ENCODE measurements at regions not wholly inside any gene's neighbourhood (a gene's known extent, or its start where the extent isn't known, plus 50 kb on each side); places are given as distances from the start of the nearest gene placed in this dataset.

DNA sequence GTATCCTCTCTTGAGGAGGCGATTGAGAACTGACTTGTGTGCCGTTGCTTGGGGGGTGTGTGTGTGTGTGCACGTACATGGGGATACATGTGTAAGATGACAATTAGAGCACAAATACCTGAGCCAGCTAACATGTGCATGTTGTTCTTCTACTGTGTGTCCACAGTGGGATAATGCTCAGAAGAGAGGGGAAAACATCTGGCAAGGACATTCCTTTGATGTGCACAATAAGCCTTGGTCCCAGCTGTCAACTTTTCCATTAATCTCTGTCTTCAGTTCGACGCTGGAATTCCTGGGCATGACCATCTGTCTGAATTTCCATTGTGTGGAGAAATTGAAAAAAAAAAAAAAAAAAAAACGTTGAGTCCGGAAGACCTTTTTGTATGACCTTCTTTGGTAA, 592.0 kb upstream of the GALNTL6 start:
- Histone ChIP-seq H3K9me3 (replicated peaks; ENCODE audit: insufficient read depth, low read length) (no peaks in the 10 kb centered on the region), H4K20me1 (ENCODE audit: insufficient read depth, low read length) (no peaks in the 10 kb centered on the region), H3F3A (ENCODE audit: insufficient read depth, low read length) (no peaks in the 10 kb centered on the region), H3K4me3 (ENCODE audit: low read length) (no peak overlapping the region), H3K27me3 (replicated peaks; ENCODE audit: insufficient read depth, low read length) (no peaks in the 10 kb centered on the region), H2AFZ (ENCODE audit: low read length) (no peak overlapping the region), H3K4me1 (ENCODE audit: low read length) (no peaks in the 10 kb centered on the region), H3K4me2 (ENCODE audit: low read depth, low read length) (no peak overlapping the region), H3K27ac (ENCODE audit: low read length) (no peak overlapping the region), H3K79me2 (ENCODE audit: low read length) (no peaks in the 10 kb centered on the region), H3K36me3 (replicated peaks; ENCODE audit: insufficient read depth, low read length) (no peaks in the 10 kb centered on the region), H3K9ac (ENCODE audit: low read length) (no peak overlapping the region), H3K9me2 (replicated peaks; ENCODE audit: insufficient read depth, low read length) (no peaks in the 10 kb centered on the region)
- no peak for DNase-seq
- TF ChIP-seq EZH2phosphoT487 (IDR thresholded peaks at IDR 0.05; ENCODE audit: low read length) (no peak), EZH2 (optimal IDR thresholded peaks at IDR 0.05; ENCODE audit: low read depth, low read length) (no peak)
- TF ChIP-seq, protein P1, sequence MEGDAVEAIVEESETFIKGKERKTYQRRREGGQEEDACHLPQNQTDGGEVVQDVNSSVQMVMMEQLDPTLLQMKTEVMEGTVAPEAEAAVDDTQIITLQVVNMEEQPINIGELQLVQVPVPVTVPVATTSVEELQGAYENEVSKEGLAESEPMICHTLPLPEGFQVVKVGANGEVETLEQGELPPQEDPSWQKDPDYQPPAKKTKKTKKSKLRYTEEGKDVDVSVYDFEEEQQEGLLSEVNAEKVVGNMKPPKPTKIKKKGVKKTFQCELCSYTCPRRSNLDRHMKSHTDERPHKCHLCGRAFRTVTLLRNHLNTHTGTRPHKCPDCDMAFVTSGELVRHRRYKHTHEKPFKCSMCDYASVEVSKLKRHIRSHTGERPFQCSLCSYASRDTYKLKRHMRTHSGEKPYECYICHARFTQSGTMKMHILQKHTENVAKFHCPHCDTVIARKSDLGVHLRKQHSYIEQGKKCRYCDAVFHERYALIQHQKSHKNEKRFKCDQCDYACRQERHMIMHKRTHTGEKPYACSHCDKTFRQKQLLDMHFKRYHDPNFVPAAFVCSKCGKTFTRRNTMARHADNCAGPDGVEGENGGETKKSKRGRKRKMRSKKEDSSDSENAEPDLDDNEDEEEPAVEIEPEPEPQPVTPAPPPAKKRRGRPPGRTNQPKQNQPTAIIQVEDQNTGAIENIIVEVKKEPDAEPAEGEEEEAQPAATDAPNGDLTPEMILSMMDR (IDR thresholded peaks at IDR 0.05; ENCODE audit: low read length), result no peak

DNA sequence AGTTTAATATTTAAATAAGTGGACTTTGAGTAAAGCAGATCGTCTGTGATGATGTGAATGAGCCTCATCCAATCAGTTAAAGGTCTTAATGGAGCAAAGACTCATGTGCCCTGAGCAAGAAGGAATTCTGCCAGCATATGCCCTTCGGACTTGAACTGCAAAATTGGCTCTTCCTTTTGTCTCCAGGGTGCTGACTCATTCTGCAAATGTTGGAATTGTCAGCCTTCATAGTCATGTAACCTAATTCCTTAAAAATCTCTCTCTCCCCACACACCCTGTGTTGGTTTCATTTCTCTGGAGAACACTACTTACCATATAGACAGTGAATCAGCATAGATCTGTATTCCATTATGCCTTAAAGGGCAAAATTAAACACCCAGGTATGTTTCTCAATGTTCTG, 609.8 kb upstream of the GALNTL6 start:
- DNase-seq, result no peak
- no peaks in the 10 kb centered on the region for H3K9me2 ChIP-seq (replicated peaks; ENCODE audit: insufficient read depth, low read length)
- TF ChIP-seq EZH2 (optimal IDR thresholded peaks at IDR 0.05; ENCODE audit: low read depth, low read length), result no peak
- TF ChIP-seq, protein P1 (IDR thresholded peaks at IDR 0.05; ENCODE audit: low read length), result no peak
- no peak for TF ChIP-seq EZH2phosphoT487 (IDR thresholded peaks at IDR 0.05; ENCODE audit: low read length)

DNA sequence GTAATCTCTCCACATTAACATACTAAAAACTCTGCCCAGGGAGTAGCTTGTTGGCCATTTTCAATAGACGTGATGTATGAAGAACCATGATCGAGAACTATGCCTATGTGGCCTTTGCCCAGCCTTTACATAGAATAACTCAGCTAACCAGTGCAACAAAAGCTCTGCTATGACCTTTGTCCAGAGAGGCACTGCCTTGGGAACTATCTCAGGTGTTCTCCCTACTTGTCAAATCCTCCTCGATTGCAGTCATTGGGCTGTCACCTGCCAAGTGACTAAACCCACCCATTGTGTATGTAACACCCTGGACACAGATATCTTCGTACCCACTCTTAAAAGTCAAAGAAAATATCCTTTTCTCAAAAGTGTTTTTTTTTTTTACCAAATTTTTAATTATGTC, 610.3 kb upstream of the GALNTL6 start:
- H4K20me1 ChIP-seq (ENCODE audit: insufficient read depth, low read length), result no peaks in the 10 kb centered on the region
- no peaks in the 10 kb centered on the region for H3K9me2 ChIP-seq (replicated peaks; ENCODE audit: insufficient read depth, low read length)
- H3K36me3 ChIP-seq (replicated peaks; ENCODE audit: insufficient read depth, low read length), result no peaks in the 10 kb centered on the region
- no peaks in the 10 kb centered on the region for H3K9me3 ChIP-seq (replicated peaks; ENCODE audit: insufficient read depth, low read length)
- no peak for DNase-seq
- H3K27ac ChIP-seq (ENCODE audit: low read length), result no peak overlapping the region
- H3K4me3 ChIP-seq (ENCODE audit: low read length), result no peak overlapping the region
- H3F3A ChIP-seq (ENCODE audit: insufficient read depth, low read length), result no peaks in the 10 kb centered on the region
- H3K27me3 ChIP-seq (replicated peaks; ENCODE audit: insufficient read depth, low read length), result no peaks in the 10 kb centered on the region
- H3K9ac ChIP-seq (ENCODE audit: low read length), result no peak overlapping the region
- no peaks in the 10 kb centered on the region for H3K4me1 ChIP-seq (ENCODE audit: low read length)
- no peak overlapping the region for H3K4me2 ChIP-seq (ENCODE audit: low read depth, low read length)
- H2AFZ ChIP-seq (ENCODE audit: low read length), result no peak overlapping the region
- TF ChIP-seq, protein P1 (IDR thresholded peaks at IDR 0.05; ENCODE audit: low read length), result no peak
- TF ChIP-seq EZH2 (optimal IDR thresholded peaks at IDR 0.05; ENCODE audit: low read depth, low read length), result no peak
- no peak for TF ChIP-seq EZH2phosphoT487 (IDR thresholded peaks at IDR 0.05; ENCODE audit: low read length)
- no peaks in the 10 kb centered on the region for H3K79me2 ChIP-seq (ENCODE audit: low read length)

More for the DNA sequence above, 609.8 kb upstream of the GALNTL6 start:
- H3K27ac ChIP-seq (ENCODE audit: low read length), result no peak overlapping the region
- no peak overlapping the region for H3K9ac ChIP-seq (ENCODE audit: low read length)
- no peak overlapping the region for H3K4me2 ChIP-seq (ENCODE audit: low read depth, low read length)
- H3K79me2 ChIP-seq (ENCODE audit: low read length), result no peaks in the 10 kb centered on the region
- H3K9me3 ChIP-seq (replicated peaks; ENCODE audit: insufficient read depth, low read length), result no peaks in the 10 kb centered on the region
- no peaks in the 10 kb centered on the region for H3F3A ChIP-seq (ENCODE audit: insufficient read depth, low read length)
- no peak overlapping the region for H3K4me3 ChIP-seq (ENCODE audit: low read length)
- H3K4me1 ChIP-seq (ENCODE audit: low read length), result no peaks in the 10 kb centered on the region
- no peaks in the 10 kb centered on the region for H3K27me3 ChIP-seq (replicated peaks; ENCODE audit: insufficient read depth, low read length)
- H2AFZ ChIP-seq (ENCODE audit: low read length), result no peak overlapping the region
- no peaks in the 10 kb centered on the region for H3K36me3 ChIP-seq (replicated peaks; ENCODE audit: insufficient read depth, low read length)
- no peaks in the 10 kb centered on the region for H4K20me1 ChIP-seq (ENCODE audit: insufficient read depth, low read length)
